GM19463 (cell line): ENCODE measurements at regions not wholly inside any gene's neighbourhood (a gene's known extent, or its start where the extent isn't known, plus 50 kb on each side); places are given as distances from the start of the nearest gene placed in this dataset.

Experiments used
- ATAC-seq: cut with Tn5 transposase; IDR thresholded peaks from one replicate; pipeline ENCODE4 v1.9.1; 2021; ENCODE audit warnings: mild to moderate bottlenecking, moderate library complexity; ENCODE audit not compliant: unreplicated experiment

DNA sequence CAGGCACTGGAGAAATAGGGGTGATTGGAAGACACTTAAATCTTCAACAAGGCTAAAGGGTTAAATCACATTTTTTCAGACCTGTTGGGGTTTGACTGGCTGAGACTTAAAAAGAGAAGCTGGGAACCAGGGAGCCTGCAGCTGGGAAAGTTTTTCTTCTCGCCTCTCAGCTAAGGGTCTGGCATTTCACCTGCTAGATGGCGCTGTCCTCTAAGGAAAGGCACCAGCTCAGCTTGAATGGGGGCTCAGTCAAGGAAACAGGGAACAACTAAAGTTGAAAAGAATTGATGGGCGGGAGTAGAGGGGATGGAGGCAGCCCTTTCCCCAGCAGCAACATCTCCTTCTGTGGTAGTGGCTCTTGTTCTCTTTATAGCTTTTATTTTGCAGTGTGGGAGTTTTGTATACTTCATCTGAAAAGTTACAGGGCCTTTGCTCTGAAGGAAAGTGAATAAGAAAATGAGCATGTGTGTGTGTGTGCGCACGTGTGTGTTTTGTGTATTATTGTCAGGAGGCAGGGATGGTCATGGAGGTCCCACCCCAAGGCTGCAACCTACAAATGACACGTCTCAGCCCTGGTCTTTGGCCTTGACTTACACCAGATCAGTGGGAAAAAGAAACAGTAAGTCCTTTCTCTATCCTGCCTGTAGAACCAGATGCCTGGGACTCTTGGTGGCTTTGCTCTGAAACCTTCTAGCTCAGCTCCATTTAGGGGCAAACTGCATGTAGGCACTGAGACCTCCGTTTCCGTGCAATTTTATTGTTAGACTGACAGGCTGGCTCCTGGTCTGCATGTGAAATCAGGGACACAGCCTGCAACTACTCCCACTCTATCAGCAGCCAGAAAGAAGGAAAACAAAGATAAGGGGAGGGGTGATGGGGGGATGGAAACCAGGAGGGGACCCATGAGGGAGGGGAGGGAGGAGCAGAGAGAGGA is 316.2 kb upstream of the CLINT1 start:
- peak; percentile 54 for ATAC-seq

DNA sequence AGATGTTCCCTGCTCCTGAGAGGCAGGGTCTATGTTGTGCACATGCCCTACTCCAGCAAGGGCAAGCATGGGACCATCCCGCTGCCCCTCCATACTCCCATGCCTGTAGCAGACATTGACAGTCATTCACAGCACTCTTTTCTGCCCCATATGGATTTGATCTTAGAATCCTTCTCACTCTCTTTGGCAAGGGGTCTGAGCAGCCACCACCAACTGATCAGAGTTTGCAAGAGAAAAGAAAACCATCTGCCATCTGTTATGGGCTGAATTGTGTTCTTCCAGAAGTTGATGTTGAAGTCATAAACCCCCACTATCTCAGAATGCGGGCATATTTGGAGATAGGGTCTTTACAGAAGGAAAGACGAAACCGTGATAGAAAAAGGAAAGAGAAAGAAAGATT is 315.1 kb upstream of the CLINT1 start:
- no peak for ATAC-seq

DNA sequence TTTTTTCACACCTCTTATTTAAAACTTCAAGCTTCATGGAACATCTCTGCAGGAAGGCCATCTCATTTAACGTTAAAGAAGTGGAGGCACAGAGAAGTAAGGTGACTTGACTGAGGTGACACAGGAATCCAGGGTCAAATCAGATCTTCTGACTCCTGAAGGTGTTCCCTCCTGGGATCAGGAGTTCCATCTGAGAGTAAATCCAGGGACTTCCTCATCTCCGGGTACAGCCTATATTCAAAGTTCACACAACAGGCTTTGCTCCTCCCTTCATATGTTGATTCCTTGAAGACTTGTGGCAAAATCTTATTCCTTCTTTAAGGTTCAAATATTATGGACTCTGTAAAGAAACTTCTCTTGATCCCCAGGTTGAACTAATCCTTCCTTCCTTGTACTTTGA is 313.1 kb upstream of the CLINT1 start:
- ATAC-seq, result no peak

- ATAC-seq, result no peak
Measured at GRCh38 chr5:158170534-158170933, 311.6 kb upstream of the CLINT1 start.

DNA sequence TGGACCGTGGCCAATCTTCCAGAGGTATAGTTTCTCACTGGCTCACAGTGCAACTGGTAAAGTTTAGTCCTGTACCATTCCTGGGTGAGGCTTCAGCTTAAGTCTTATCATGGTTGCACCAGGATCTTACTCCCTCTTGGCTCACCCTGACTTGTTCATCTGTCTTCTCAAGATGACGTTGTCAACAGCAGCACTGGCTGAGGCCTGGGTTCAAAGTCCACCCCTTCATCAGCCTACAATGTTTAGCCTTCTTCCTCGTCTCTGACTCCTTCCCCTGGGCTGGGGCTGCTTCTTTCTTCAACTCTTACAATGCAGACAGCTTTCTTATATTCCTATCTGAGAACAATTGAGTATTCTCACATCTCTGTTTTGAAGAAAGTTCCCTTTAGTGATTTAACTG is 311.1 kb upstream of the CLINT1 start:
- ATAC-seq, result no peak

- ATAC-seq, result no peak
Measured at GRCh38 chr5:158166424-158166823, 307.5 kb upstream of the CLINT1 start.

DNA sequence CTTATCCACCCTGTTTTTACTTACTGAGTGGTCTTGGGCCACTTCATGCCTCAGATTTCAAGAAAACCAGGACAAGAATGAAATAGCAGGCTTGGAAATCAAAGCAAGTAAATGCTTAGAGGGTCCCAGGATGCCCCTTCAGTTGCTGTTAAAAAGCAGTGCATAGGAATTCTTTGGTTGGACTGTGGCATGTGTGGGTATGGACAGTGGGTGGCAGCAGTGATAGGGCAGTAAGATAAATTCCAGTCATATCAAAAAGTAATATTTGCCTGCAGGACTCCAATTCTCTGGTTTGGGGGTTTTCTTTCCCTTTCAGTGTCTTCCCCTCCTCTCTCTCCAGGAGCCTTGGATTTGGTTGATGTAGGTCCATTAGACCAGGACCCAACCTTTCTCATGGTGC is 306.7 kb upstream of the CLINT1 start:
- ATAC-seq, result no peak

GRCh38 chr5:158164296-158165047 is 305.5 kb upstream of the CLINT1 start:
- no peak for ATAC-seq

DNA sequence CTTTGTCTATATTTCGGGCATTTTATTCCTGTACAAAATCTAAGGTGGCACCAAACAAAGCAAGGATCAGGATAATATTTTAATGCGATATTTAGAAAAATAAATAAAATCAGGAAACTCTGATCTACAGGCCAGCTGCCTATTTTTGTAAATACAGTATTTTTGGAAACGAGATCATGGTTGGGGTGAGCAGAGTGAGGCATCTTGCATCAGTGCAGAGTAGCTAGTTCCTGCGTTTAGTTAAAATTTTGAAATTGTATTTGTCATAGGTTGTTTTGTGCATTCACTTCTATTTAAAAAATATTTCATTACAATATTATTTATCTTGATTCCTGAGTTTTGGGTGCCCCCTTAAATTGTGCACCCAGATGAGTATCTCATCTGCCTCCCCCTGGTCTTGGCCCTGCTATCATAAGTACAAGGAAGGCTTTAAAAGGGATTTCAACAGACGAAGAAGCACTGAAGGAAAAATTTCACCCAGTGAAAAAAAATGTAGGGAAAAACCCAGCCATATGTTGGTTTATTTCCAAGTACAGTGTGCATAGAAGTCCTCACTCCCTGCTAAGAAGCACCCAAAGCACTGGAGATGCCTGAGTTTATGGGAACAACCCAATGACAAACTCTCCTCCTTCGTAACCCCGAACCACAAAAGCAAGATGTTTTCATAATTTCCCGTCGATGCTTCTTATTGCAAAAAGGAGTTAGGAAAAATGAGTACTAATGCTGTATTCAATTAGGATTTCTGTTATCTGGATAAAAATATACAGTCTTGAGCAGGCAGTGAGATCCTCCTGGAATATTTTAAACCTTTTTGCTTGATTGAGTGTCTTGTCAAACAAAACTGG is 304.7 kb upstream of the CLINT1 start:
- ATAC-seq, result no peak

DNA sequence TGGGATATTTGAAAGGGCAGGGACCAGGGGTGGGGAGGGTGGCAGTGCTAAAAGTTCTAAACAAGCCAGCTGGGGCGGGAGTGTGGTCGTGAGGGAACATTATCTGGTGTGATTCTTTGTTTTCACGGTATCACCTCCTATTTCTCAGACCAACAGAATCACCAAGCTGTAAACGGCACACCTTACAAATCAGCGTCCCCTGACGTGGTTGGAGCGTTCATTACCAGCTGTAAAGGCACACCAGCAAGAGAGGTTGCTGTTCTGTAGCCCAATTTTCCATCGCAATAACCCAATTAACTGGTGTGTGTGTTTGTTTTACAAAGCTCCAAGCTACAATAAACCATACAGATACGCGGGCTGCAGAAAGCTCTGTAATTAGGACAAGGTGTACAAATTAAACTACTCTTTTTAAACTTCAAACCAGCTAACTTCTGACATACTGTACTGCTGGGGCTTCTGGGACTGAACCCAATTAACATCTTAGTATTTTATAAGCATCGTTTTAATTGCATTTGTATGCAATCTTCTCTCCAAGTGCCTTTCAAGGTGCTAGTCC is 303.6 kb upstream of the CLINT1 start:
- no peak for ATAC-seq

DNA sequence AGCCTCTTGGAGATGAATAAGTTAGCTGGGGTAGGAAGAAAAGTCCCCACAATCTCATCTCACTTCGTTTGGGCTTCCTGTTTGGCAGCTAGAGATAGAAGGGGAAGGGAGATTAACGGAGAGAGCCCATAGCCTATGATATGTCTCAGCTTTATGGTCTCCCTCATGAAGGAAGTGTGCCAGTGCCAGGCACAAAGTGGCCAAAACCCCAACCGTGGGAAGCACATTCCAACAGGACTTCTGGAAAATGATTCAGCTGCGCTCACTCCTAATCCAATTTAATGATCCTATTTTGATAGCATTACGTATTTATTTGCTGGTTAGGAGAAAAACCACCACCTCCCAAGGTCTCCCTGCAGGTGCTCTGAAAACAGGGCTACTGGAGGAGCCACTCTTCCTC is 303.1 kb upstream of the CLINT1 start:
- ATAC-seq, result no peak

GRCh38 chr5:158159621-158160020 is 300.7 kb upstream of the CLINT1 start:
- no peak for ATAC-seq

- ATAC-seq, result no peak
Measured at GRCh38 chr5:158155811-158156505, 297.0 kb upstream of the CLINT1 start.

DNA sequence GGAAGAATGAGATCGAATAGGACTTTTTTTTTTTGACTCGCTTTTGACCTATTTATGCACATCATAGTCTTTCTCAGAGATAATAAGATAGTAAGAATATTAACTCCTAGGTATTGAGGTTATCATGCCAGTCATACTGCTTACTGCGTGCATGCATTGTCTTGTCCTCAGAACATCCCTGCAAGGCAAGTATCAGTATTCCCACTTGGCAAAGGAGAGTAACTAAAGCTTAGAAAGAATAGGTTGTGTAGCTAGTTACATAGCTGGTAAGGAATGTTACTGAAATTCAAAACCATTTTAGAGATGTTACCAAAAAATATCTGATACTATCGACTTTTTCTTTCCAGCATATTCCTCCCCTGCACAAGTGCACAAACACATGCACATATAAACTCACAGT is 296.1 kb upstream of the CLINT1 start:
- ATAC-seq, result no peak

DNA sequence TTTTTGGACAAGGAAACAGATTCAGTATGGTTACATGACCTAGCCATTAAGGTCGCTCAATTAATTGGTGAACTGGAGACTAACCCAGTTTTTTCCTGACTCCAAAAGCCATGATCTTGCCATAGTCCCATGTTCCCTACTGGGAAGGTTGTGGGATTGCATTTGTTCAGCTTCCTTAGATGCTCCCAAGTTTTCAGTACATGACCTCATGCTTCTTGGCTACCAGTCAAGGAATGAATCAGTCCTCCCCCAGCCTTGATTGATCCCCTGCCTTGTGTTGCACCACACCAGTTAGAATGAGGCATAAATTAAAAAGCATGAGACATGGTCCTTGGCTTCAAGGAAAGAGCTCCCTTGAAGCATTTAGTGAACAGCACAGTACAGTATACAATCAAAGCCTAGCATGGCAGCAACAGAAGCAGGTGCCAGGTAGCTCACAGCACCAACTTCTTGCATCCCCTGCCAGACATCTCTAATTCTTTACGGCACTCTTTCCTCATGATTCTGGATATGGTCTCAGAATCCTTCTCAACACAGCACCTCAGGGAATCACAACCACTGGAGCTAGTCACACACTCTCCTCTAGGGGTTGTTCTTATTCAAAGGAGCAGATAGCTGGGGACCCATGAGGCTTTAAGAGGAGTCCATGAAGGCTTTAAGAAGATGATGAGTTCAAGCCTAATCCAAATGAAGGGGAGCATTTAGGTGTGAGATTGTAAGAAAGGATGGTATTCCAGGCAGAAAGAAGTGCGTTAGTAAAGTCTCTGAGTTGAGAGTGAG is 295.5 kb upstream of the CLINT1 start:
- ATAC-seq, result no peak

GRCh38 chr5:158153508-158153907 is 294.6 kb upstream of the CLINT1 start:
- no peak for ATAC-seq

GRCh38 chr5:158152136-158152535 is 293.2 kb upstream of the CLINT1 start:
- ATAC-seq, result no peak

- no peak for ATAC-seq
Measured at GRCh38 chr5:158147227-158147626, 288.3 kb upstream of the CLINT1 start.

- no peak for ATAC-seq
Measured at GRCh38 chr5:158145827-158146226, 286.9 kb upstream of the CLINT1 start.

DNA sequence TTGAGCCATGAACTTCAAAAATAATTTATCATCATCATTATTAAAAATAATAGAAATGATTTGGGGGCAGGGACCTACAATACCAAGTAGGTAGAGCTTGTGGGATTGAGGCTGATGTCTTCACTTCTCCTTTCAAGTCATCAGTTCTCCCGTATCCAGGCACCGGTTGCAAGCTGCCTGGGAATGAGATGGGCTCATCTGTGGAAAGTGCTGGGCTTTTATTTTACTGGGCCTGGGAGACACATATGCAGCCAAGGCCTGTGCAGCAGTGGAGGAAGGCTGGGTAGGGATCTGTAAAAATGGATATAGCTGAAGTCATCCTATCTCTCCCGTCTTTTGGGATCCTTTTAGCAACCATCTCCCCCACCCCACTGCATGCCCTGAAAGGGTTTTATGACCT is 284.1 kb upstream of the CLINT1 start:
- ATAC-seq, result no peak
